HCT116 (cell line): ENCODE measurements at regions not wholly inside any gene's neighbourhood (a gene's known extent, or its start where the extent isn't known, plus 50 kb on each side); places are given as distances from the start of the nearest gene placed in this dataset.

Source experiments
- ATAC-seq: fragments of 200-7000 bp; cut with Tn5 transposase; 2 replicates; pipeline ENCODE4 v1.9.1; 2020; ENCODE audit warnings: mild to moderate bottlenecking, moderate library complexity
- BruUV-seq: library from RNA; stranded (reverse); fragments of 400-500 nt; replicated peaks from 2 replicates; lab custom pipeline; 2021; lab: Mats Ljungman, UMichigan
- CTCF ChIA-PET: fragments of 300-600 bp; sonication (Branson Sonifier 250); formaldehyde crosslinking; loops from one replicate; lab custom pipeline; 2021; ENCODE audit warnings: antibody characterized with exemption; lab: Charles Lee
- POLR2A ChIA-PET: fragments of 300-600, 350-600 bp; sonication (Branson Sonifier 250); formaldehyde crosslinking; loops from one replicate; lab custom pipeline; 2021; ENCODE audit warnings: antibody characterized with exemption; lab: Charles Lee
- RAD21 ChIA-PET, 2 experiments: fragments of 300-600 bp; sonication (Branson Sonifier 250); formaldehyde crosslinking; loops; one replicate each; lab custom pipeline; 2023; ENCODE audit warnings: low total read pairs in 2 of 2; ENCODE audit not compliant: uncharacterized antibody in 2 of 2, unreplicated experiment in 2 of 2, low non-redundant PET in 1 of 2; lab: Charles Lee
- DNase-seq: peaks from one replicate; pipeline ENCODE4 v3.0.0-alpha.2; 2010; ENCODE audit warnings: low read depth, low spot score
- H2AFZ ChIP-seq: fragments of 200-600 bp; shearing (Covaris generic), sonication (generic); 2 replicates; pipeline ENCODE4 v1.6.1; 2017; ENCODE audit warnings: low read depth, mixed run types, mixed read lengths, antibody characterized with exemption, low read length; ENCODE audit not compliant: poor library complexity, severe bottlenecking
- H3K27ac ChIP-seq: 2 replicates; pipeline ENCODE4 v1.5.1; 2012; ENCODE audit warnings: low read depth, low read length
- H3K27me3 ChIP-seq: fragments of 200-600 bp; sonication (generic); 2 replicates; pipeline ENCODE4 v1.6.1; 2016; ENCODE audit warnings: mixed run types, low read length, mixed read lengths; ENCODE audit not compliant: insufficient read depth
- H3K36me3 ChIP-seq, 2 experiments: fragments of 200-500 bp in 1 of 2; fragments of 200-600 bp in 1 of 2; sonication (Bioruptor generic) in 1 of 2; sonication (generic) in 1 of 2; 2 replicates each; pipeline versions ENCODE4 v1.5.1 to v1.6.1; 2014 to 2016; ENCODE audit warnings: low read length in 2 of 2, inconsistent platforms in 1 of 2, mixed read lengths in 1 of 2, mixed run types in 1 of 2; ENCODE audit not compliant: insufficient read depth in 2 of 2, control insufficient read depth in 1 of 2
- H3K4me1 ChIP-seq, 2 experiments: fragments of 200-600 bp in 1 of 2; sonication (generic) in 1 of 2; 2 replicates each; pipeline versions ENCODE4 v1.5.1 to v1.6.1; 2012 to 2017; ENCODE audit warnings: low read length in 2 of 2, inconsistent platforms in 1 of 2, mild to moderate bottlenecking in 1 of 2, mixed read lengths in 1 of 2, mixed run types in 1 of 2, moderate library complexity in 1 of 2; ENCODE audit not compliant: insufficient read depth in 2 of 2, control insufficient read depth in 1 of 2
- H3K4me2 ChIP-seq: fragments of 200-600 bp; sonication (generic); 2 replicates; pipeline ENCODE4 v1.6.1; 2017; ENCODE audit warnings: mixed run types, low read length, mixed read lengths
- H3K4me3 ChIP-seq, 2 experiments: fragments of 200-600 bp in 1 of 2; sonication (generic) in 1 of 2; replicated peaks in 1 of 2; 2 replicates each; pipeline ENCODE4 v1.5.1; 2011 to 2016; ENCODE audit warnings: low read length in 2 of 2, control low read depth in 1 of 2, low read depth in 1 of 2, mild to moderate bottlenecking in 1 of 2, mixed read lengths in 1 of 2, mixed run types in 1 of 2
- H3K79me2 ChIP-seq: fragments of 200-600 bp; sonication (generic); 2 replicates; pipeline ENCODE4 v1.6.1; 2017; ENCODE audit warnings: mild to moderate bottlenecking, mixed run types, low read length, moderate library complexity, mixed read lengths; ENCODE audit not compliant: insufficient read depth
- H3K9ac ChIP-seq: fragments of 200-600 bp; sonication (generic); 2 replicates; pipeline ENCODE4 v1.6.1; 2016; ENCODE audit warnings: low read length, mixed read lengths
- H3K9me2 ChIP-seq: fragments of 200-600 bp; sonication (generic), shearing (Covaris generic); 2 replicates; pipeline ENCODE4 v1.6.1; 2017; ENCODE audit warnings: mixed run types, mild to moderate bottlenecking, moderate library complexity; ENCODE audit not compliant: insufficient read depth
- H3K9me3 ChIP-seq, 2 experiments: fragments of 200-500 bp in 1 of 2; fragments of 200-600 bp in 1 of 2; sonication (Bioruptor generic) in 1 of 2; sonication (generic) in 1 of 2; 2 replicates each; pipeline ENCODE4 v1.6.1; 2014 to 2017; ENCODE audit warnings: low read length in 2 of 2, mixed read lengths in 2 of 2, inconsistent platforms in 1 of 2, low read depth in 1 of 2, mild to moderate bottlenecking in 1 of 2, mixed run types in 1 of 2, moderate library complexity in 1 of 2; ENCODE audit not compliant: control insufficient read depth in 1 of 2, insufficient read depth in 1 of 2
- H4K20me1 ChIP-seq: fragments of 200-600 bp; sonication (generic), shearing (Covaris generic); 2 replicates; pipeline ENCODE4 v1.6.1; 2017; ENCODE audit warnings: mixed run types, mild to moderate bottlenecking, moderate library complexity; ENCODE audit not compliant: insufficient read depth
- CBX3 ChIP-seq: IDR thresholded peaks from 2 replicates; pipeline ENCODE4 v1.6.1; 2012; ENCODE audit warnings: low read depth
- CEBPB ChIP-seq: IDR thresholded peaks from 2 replicates; pipeline ENCODE4 v1.6.1; 2012; ENCODE audit warnings: low read depth
- ELF1 ChIP-seq: IDR thresholded peaks from 2 replicates; pipeline ENCODE4 v1.6.1; 2012; ENCODE audit warnings: low read depth, borderline replicate concordance
- MAX ChIP-seq: IDR thresholded peaks from 2 replicates; pipeline ENCODE4 v1.6.1; 2012
- POLR2A ChIP-seq: IDR thresholded peaks from 2 replicates; pipeline ENCODE4 v1.7.0; 2011; ENCODE audit warnings: borderline replicate concordance; ENCODE audit not compliant: insufficient read depth, insufficient read length; ENCODE audit errors: extremely low read depth
- RAD21 ChIP-seq: IDR thresholded peaks from 2 replicates; pipeline ENCODE4 v1.6.1; 2012; ENCODE audit warnings: low read depth, mild to moderate bottlenecking
- SIN3A ChIP-seq: IDR thresholded peaks from 2 replicates; pipeline ENCODE4 v1.6.1; 2012; ENCODE audit warnings: low read depth
- SP1 ChIP-seq: IDR thresholded peaks from 2 replicates; pipeline ENCODE4 v1.6.1; 2012; ENCODE audit warnings: low read depth
- SRF ChIP-seq: IDR thresholded peaks from 2 replicates; pipeline ENCODE4 v1.6.1; 2012; ENCODE audit warnings: low read depth
- YY1 ChIP-seq: IDR thresholded peaks from 2 replicates; pipeline ENCODE4 v1.6.1; 2011; ENCODE audit warnings: low read length, low read depth, moderate library complexity, mild to moderate bottlenecking; ENCODE audit not compliant: insufficient replicate concordance; ENCODE audit errors: extremely low read depth
- ZFX ChIP-seq: fragments of 450-650 bp; IDR thresholded peaks from 2 replicates; pipeline ENCODE4 v1.6.1; 2017
- intact Hi-C: fragments of 100-400 bp; cut with micrococcal nuclease; formaldehyde crosslinking; loops from 2 replicates; pipeline ENCODE4 v1.10.0; 2022
- TF ChIP-seq, protein P1 (sequence below), 3 experiments: fragments of 200-600 bp in 1 of 3; sonication (generic) in 1 of 3; IDR thresholded peaks in 2 of 3; conservative IDR thresholded peaks in 1 of 3; 2 replicates each; pipeline ENCODE4 v1.5.1; 2012 to 2017; ENCODE audit warnings: low read depth in 2 of 3, low read length in 2 of 3, antibody characterized with exemption in 1 of 3, borderline replicate concordance in 1 of 3, control low read depth in 1 of 3, mild to moderate bottlenecking in 1 of 3, mixed read lengths in 1 of 3, mixed run types in 1 of 3, moderate library complexity in 1 of 3; ENCODE audit not compliant: insufficient read depth in 1 of 3

GRCh38 chr1:47697616-47698335 lies 259.9 kb downstream of the FOXD2 start:
- DNase-seq, result no peak
- peak overlapping the region; percentile 18; the same call in 1 of the 2 replicates for H3K4me2 ChIP-seq
- no peak overlapping the region for H2AFZ ChIP-seq
- no peaks in the 10 kb centered on the region for H3K9me2 ChIP-seq
- ChIA-PET RAD21 (no interaction called here), POLR2A (no interaction called here)
- intact Hi-C loops, result no loop called here
- no peaks in the 10 kb centered on the region for H3K9me3 ChIP-seq
- no peak overlapping the region for H3K4me3 ChIP-seq
- H3K4me1 ChIP-seq, result peaks cover 0 to 12% of the 10 kb centered on the region in 2 experiments; a peak in 2 of 4 replicates
- BruUV-seq, result no TSS peak
- no peak overlapping the region for H3K27ac ChIP-seq
- no peak for ATAC-seq
- no peaks in the 10 kb centered on the region for H4K20me1 ChIP-seq
- H3K9ac ChIP-seq, result no peak overlapping the region
- TF ChIP-seq SIN3A (no peak), MAX (no peak), SP1 (no peak), ZFX (no peak), POLR2A (no peak), RAD21 (no peak), YY1 (no peak), SRF (no peak), CBX3 (no peak), ELF1 (no peak), CEBPB (no peak)
- TF ChIP-seq, protein P1, sequence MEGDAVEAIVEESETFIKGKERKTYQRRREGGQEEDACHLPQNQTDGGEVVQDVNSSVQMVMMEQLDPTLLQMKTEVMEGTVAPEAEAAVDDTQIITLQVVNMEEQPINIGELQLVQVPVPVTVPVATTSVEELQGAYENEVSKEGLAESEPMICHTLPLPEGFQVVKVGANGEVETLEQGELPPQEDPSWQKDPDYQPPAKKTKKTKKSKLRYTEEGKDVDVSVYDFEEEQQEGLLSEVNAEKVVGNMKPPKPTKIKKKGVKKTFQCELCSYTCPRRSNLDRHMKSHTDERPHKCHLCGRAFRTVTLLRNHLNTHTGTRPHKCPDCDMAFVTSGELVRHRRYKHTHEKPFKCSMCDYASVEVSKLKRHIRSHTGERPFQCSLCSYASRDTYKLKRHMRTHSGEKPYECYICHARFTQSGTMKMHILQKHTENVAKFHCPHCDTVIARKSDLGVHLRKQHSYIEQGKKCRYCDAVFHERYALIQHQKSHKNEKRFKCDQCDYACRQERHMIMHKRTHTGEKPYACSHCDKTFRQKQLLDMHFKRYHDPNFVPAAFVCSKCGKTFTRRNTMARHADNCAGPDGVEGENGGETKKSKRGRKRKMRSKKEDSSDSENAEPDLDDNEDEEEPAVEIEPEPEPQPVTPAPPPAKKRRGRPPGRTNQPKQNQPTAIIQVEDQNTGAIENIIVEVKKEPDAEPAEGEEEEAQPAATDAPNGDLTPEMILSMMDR (IDR thresholded peaks at IDR 0.05 in 2 of 3, conservative IDR thresholded peaks at IDR 0.05 in 1 of 3; ENCODE audit: borderline replicate concordance in 1 of 3, insufficient read depth in 1 of 3, low read depth in 2 of 3, low read length in 2 of 3), result no peak
- TF ChIP-seq, all 23 proteins: peak for 0
- H3K36me3 ChIP-seq, result no peaks in the 10 kb centered on the region
- no peaks in the 10 kb centered on the region for H3K79me2 ChIP-seq
- CTCF ChIA-PET, result no interaction called here
- no peaks in the 10 kb centered on the region for H3K27me3 ChIP-seq
